ENCODE measurements at regions not wholly inside any gene's neighbourhood (a gene's known extent, or its start where the extent isn't known, plus 50 kb on each side); places are given as distances from the start of the nearest gene placed in this dataset.

DNA sequence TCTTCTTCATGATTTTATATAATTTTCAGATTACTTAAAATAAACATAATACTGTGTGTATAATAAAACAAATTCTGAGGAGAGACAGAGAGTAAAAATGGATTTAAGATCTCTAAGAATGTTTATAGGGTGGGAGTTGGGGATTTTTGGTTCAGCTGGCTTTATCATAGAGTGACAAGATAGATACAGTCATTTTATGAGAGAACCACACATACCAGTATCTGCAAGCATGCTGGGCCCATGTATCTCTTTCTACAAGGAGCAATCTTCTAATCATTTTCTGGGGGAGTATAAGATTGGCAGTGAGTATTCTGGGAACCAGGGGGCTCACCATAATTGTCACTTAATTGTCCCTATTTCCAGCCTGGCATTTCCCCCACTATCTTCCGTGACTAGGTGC lies 64.3 kb upstream of the DUSP10 start:
- H3K9me3 Mint-ChIP-seq (ENCODE audit: low read depth, unreplicated experiment), result no peaks in the 10 kb centered on the region
- TF ChIP-seq, protein P1, sequence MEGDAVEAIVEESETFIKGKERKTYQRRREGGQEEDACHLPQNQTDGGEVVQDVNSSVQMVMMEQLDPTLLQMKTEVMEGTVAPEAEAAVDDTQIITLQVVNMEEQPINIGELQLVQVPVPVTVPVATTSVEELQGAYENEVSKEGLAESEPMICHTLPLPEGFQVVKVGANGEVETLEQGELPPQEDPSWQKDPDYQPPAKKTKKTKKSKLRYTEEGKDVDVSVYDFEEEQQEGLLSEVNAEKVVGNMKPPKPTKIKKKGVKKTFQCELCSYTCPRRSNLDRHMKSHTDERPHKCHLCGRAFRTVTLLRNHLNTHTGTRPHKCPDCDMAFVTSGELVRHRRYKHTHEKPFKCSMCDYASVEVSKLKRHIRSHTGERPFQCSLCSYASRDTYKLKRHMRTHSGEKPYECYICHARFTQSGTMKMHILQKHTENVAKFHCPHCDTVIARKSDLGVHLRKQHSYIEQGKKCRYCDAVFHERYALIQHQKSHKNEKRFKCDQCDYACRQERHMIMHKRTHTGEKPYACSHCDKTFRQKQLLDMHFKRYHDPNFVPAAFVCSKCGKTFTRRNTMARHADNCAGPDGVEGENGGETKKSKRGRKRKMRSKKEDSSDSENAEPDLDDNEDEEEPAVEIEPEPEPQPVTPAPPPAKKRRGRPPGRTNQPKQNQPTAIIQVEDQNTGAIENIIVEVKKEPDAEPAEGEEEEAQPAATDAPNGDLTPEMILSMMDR (IDR thresholded peaks at IDR 0.05; ENCODE audit: unreplicated experiment), result no peak
- no peaks in the 10 kb centered on the region for H3K27me3 Mint-ChIP-seq (ENCODE audit: unreplicated experiment)
- CTCF ChIA-PET, result no interaction called here
- peaks cover 49% of the 10 kb centered on the region for H3K4me1 Mint-ChIP-seq (ENCODE audit: low read depth, unreplicated experiment)
- DNase-seq, result no peak
- peaks cover 12% of the 10 kb centered on the region for H3K36me3 Mint-ChIP-seq (ENCODE audit: insufficient read depth, unreplicated experiment)
- intact Hi-C loops (cut with micrococcal nuclease; ENCODE audit: unreplicated experiment), result no loop called here
- H3K4me3 Mint-ChIP-seq (ENCODE audit: low read depth, unreplicated experiment), result no peak overlapping the region
- BruUV-seq (replicated peaks), result no TSS peak
- no peak overlapping the region for H3K27ac Mint-ChIP-seq (ENCODE audit: unreplicated experiment)

DNA sequence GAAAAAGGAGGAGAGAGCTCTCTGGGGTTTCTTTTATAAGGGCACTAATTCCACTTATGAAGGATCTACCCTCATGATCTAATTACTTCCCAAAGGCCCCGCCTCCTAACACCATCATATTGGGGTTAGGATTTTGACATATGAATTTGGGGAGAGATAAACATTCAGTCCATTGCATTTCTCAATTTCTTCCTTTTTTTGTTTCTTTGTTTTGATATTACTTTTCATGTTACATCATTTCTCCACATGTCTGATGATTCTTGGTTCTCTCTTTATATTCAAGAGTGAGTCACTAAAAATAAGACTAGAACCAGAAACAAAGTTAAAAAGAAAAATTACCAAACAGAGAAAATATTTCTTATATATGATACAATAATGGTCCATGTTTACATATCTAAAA lies 63.2 kb upstream of the DUSP10 start:
- intact Hi-C loops (cut with micrococcal nuclease; ENCODE audit: unreplicated experiment), result no loop called here
- no TSS peak for BruUV-seq (replicated peaks)
- H3K27ac Mint-ChIP-seq (ENCODE audit: unreplicated experiment), result no peak overlapping the region
- TF ChIP-seq, protein P1 (IDR thresholded peaks at IDR 0.05; ENCODE audit: unreplicated experiment), result no peak
- no peaks in the 10 kb centered on the region for H3K27me3 Mint-ChIP-seq (ENCODE audit: unreplicated experiment)
- no peak for DNase-seq
- H3K9me3 Mint-ChIP-seq (ENCODE audit: low read depth, unreplicated experiment), result peaks cover 3% of the 10 kb centered on the region
- H3K4me1 Mint-ChIP-seq (ENCODE audit: low read depth, unreplicated experiment), result peaks cover 38% of the 10 kb centered on the region
- H3K4me3 Mint-ChIP-seq (ENCODE audit: low read depth, unreplicated experiment), result no peak overlapping the region
- CTCF ChIA-PET, result no interaction called here
- peaks cover 6% of the 10 kb centered on the region for H3K36me3 Mint-ChIP-seq (ENCODE audit: insufficient read depth, unreplicated experiment)

DNA sequence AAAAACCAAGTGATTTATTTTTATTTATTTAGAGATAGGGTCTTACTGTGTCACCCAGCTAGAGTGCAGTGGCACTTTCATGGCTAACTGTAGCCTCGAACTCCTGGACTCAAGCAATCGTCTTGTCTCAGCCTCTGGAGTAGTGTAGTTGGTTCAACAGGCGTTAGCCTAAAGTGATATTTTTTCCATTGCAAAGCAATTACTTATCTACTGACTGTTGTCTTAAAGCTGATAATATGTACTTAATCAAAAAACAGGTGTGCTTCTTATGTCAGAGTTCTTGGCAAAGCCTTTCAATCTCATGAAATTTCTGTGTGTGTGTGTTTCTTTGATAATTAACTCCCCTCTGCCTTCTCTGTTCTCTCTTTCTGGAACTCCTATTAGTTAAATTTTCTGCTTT lies 62.4 kb upstream of the DUSP10 start:
- no peak overlapping the region for H3K4me3 Mint-ChIP-seq (ENCODE audit: low read depth, unreplicated experiment)
- H3K4me1 Mint-ChIP-seq (ENCODE audit: low read depth, unreplicated experiment), result peaks cover 30% of the 10 kb centered on the region
- CTCF ChIA-PET, result no interaction called here
- intact Hi-C loops (cut with micrococcal nuclease; ENCODE audit: unreplicated experiment), result no loop called here
- no TSS peak for BruUV-seq (replicated peaks)
- TF ChIP-seq, protein P1 (IDR thresholded peaks at IDR 0.05; ENCODE audit: unreplicated experiment), result no peak
- no peak for DNase-seq
- H3K27me3 Mint-ChIP-seq (ENCODE audit: unreplicated experiment), result no peaks in the 10 kb centered on the region
- H3K27ac Mint-ChIP-seq (ENCODE audit: unreplicated experiment), result no peak overlapping the region
- H3K9me3 Mint-ChIP-seq (ENCODE audit: low read depth, unreplicated experiment), result peaks cover 7% of the 10 kb centered on the region
- no peaks in the 10 kb centered on the region for H3K36me3 Mint-ChIP-seq (ENCODE audit: insufficient read depth, unreplicated experiment)

DNA sequence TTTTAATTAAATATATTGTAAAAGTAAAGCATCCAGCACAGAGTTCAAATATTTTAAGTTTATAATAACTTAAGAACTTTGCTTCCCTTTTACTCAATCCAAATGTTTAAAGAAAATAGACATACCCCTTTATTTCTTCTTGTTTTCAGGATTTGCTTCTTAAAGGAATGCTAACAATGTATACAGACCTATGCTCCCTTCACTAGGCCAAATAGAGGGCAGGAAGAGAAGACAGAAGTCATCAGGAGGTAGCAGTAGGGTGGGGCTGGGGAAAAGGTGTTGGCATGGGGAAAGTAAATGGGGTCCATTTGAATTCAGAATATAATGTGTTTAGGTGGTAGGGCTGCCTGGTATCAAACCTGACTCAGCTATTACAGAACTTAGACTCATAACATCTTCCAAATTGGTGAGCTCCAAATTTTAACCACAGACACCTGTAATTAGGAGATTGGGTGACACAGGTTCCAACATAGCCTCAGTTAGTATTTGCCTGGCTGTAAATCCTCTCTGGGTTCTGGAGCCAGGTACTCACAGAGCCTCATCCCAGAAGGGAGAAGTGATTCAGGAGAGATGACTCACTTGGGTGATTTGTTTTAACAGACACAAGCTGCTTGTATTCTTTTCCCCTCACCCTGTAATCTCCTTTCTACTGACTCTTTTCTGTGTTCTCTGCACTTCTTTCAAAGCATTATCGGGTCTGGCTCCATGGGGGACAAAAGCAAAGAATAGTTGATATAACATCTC lies 60.1 kb upstream of the DUSP10 start:
- H3K27ac Mint-ChIP-seq (ENCODE audit: unreplicated experiment), result peak overlapping the region; percentile 20
- H3K9me3 Mint-ChIP-seq (ENCODE audit: low read depth, unreplicated experiment), result peaks cover 9% of the 10 kb centered on the region
- DNase-seq, result no peak
- H3K4me3 Mint-ChIP-seq (ENCODE audit: low read depth, unreplicated experiment), result no peak overlapping the region
- intact Hi-C loops (cut with micrococcal nuclease; ENCODE audit: unreplicated experiment), result no loop called here
- no TSS peak for BruUV-seq (replicated peaks)
- H3K27me3 Mint-ChIP-seq (ENCODE audit: unreplicated experiment), result no peaks in the 10 kb centered on the region
- TF ChIP-seq, protein P1 (IDR thresholded peaks at IDR 0.05; ENCODE audit: unreplicated experiment), result no peak
- peaks cover 14% of the 10 kb centered on the region for H3K4me1 Mint-ChIP-seq (ENCODE audit: low read depth, unreplicated experiment)
- CTCF ChIA-PET, result interaction anchor here (0.5 to 0.9 kb wide), 4 partner anchors 9 to 555 kb away, joined by 3 to 4 read pairs (median 3); no protein-coding TSS in a partner anchor
- no peaks in the 10 kb centered on the region for H3K36me3 Mint-ChIP-seq (ENCODE audit: insufficient read depth, unreplicated experiment)

Data from Calu3 (cell line).